SK-N-MC (cell line): ENCODE measurements at regions not wholly inside any gene's neighbourhood (a gene's known extent, or its start where the extent isn't known, plus 50 kb on each side); places are given as distances from the start of the nearest gene placed in this dataset.

Experiments
- EZH2 ChIP-seq: fragments of 200-600 bp; sonication (generic); IDR thresholded peaks from one replicate; pipeline ENCODE4 v1.6.1; 2017; ENCODE audit warnings: antibody characterized with exemption
- POLR2AphosphoS5 ChIP-seq: IDR thresholded peaks from 2 replicates; pipeline ENCODE4 v1.6.1; 2012; ENCODE audit warnings: mild to moderate bottlenecking, low read depth, low read length, borderline replicate concordance

- TF ChIP-seq EZH2 = no peak
- no peak for TF ChIP-seq POLR2AphosphoS5
These were observed 502.4 kb downstream of the TMEM232 start for GRCh38 chr5:110224050-110224449.
